ENCODE measurements at regions not wholly inside any gene's neighbourhood (a gene's known extent, or its start where the extent isn't known, plus 50 kb on each side); places are given as distances from the start of the nearest gene placed in this dataset.

DNA sequence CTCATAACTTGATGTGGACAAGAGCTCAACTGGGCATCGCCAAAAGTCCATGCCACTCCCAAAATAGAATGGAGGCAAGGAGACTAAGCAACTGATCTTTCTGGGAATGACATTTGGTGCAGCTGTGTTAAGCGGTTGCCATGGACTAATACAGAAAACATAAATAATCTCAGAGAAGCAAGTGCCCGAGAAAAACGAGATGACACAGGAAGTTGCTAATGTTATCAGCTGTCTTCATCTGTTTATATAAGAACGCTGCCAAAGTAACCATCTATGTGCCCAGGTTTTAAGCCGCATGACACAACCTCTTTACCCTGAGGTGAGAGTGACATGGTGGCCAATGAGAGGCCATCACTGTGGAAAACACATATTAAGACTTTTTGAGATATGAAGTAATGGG lies 54.9 kb upstream of the SACS start:
- TF ChIP-seq POLR2AphosphoS5 (IDR thresholded peaks at IDR 0.05; ENCODE audit: low read depth) (no peak), ETS1 (IDR thresholded peaks at IDR 0.05) (no peak)
- no peaks in the 10 kb centered on the region for H3F3A ChIP-seq (replicated peaks; ENCODE audit: low read depth)
- H3K4me2 ChIP-seq, result no peak overlapping the region
- H3K36me3 Mint-ChIP-seq (ENCODE audit: low read depth), result no peaks in the 10 kb centered on the region; the same call in 2 of the 3 replicates
- H3K27ac Mint-ChIP-seq, result no peak overlapping the region
- H3K9me3 Mint-ChIP-seq, result peaks cover 13% of the 10 kb centered on the region
- no peak overlapping the region for H3K4me3 ChIP-seq
- no peaks in the 10 kb centered on the region for H3K4me1 ChIP-seq (ENCODE audit: insufficient read depth)
- H3K27me3 ChIP-seq (ENCODE audit: insufficient read depth), result no peaks in the 10 kb centered on the region
- DNase-seq (ENCODE audit: low spot score), result no peak
- H3K27me3 Mint-ChIP-seq (ENCODE audit: insufficient read depth, low read depth, poor library complexity), result peaks cover under 1% of the 10 kb centered on the region
- no peaks in the 10 kb centered on the region for H3K9me2 ChIP-seq (ENCODE audit: insufficient read depth)
- H3K4me1 Mint-ChIP-seq, result no peaks in the 10 kb centered on the region
- H3K4me3 Mint-ChIP-seq, result no peak overlapping the region
- no peaks in the 10 kb centered on the region; the same call in 1 of the 2 replicates for H3K36me3 ChIP-seq (ENCODE audit: insufficient read depth)
- no peak for ATAC-seq
- H2AFZ ChIP-seq, result no peak overlapping the region
- H3K79me2 ChIP-seq (replicated peaks; ENCODE audit: insufficient read depth), result no peaks in the 10 kb centered on the region
- H4K20me1 ChIP-seq (replicated peaks; ENCODE audit: insufficient read depth), result no peaks in the 10 kb centered on the region
- no peak overlapping the region for H3K27ac ChIP-seq (ENCODE audit: low read depth)

DNA sequence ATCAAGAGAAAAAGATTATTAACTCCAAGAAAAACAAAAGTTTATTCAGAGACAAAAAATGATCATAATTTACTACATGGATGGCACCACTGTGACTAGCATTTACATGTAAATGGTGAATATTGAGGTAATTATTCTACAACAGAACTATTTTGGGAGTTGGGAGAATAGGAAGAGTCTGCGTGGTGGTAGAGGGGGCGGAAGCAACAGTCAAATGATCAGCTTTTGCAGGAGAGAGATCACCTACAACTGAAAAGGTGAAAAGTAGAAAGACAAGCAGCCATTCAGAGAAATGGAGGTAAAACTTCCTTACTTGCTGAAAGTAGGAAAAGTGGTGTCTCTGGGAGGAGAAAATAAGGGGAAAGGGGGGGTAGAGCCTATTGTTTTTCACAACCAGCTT lies 62.8 kb upstream of the SACS start:
- H3K9me3 Mint-ChIP-seq, result no peaks in the 10 kb centered on the region; the same call in 2 of the 3 replicates
- Histone ChIP-seq H3K36me3 (ENCODE audit: insufficient read depth) (no peaks in the 10 kb centered on the region; the same call in 1 of the 2 replicates), H3K4me3 (no peak overlapping the region), H3K4me1 (ENCODE audit: insufficient read depth) (peaks cover 20% of the 10 kb centered on the region), H4K20me1 (replicated peaks; ENCODE audit: insufficient read depth) (no peaks in the 10 kb centered on the region), H3K9me2 (ENCODE audit: insufficient read depth) (peaks cover 6% of the 10 kb centered on the region; the same call in 1 of the 2 replicates), H3K27me3 (ENCODE audit: insufficient read depth) (no peaks in the 10 kb centered on the region), H3K4me2 (peak overlapping the region; percentile 56), H2AFZ (peak overlapping the region; percentile 58), H3F3A (replicated peaks; ENCODE audit: low read depth) (no peaks in the 10 kb centered on the region), H3K27ac (ENCODE audit: low read depth) (no peak overlapping the region), H3K79me2 (replicated peaks; ENCODE audit: insufficient read depth) (no peaks in the 10 kb centered on the region)
- H3K4me1 Mint-ChIP-seq, result peaks cover 11% of the 10 kb centered on the region
- H3K27me3 Mint-ChIP-seq (ENCODE audit: insufficient read depth, low read depth, poor library complexity), result peaks cover 5% of the 10 kb centered on the region
- ATAC-seq, result no peak
- H3K27ac Mint-ChIP-seq, result peak overlapping the region; percentile 79
- no peak for DNase-seq (ENCODE audit: low spot score)
- peak overlapping the region; percentile 4; the same call in 1 of the 3 replicates for H3K4me3 Mint-ChIP-seq
- TF ChIP-seq POLR2AphosphoS5 (IDR thresholded peaks at IDR 0.05; ENCODE audit: low read depth) (no peak), CREB1 (CRISPR knock-in tag; IDR thresholded peaks at IDR 0.05; ENCODE audit: low read depth) (no peak), EZH2phosphoT487 (IDR thresholded peaks at IDR 0.05; ENCODE audit: unreplicated experiment) (no peak), NANOG (IDR thresholded peaks at IDR 0.05; ENCODE audit: borderline replicate concordance) (no peak), CTCF (conservative IDR thresholded peaks at IDR 0.05; ENCODE audit: low read depth in 2 of 2) (no peak)
- peaks cover 5% of the 10 kb centered on the region; the same call in 2 of the 3 replicates for H3K36me3 Mint-ChIP-seq (ENCODE audit: low read depth)

GRCh38 chr13:23497191-23497590 lies 63.7 kb upstream of the SACS start:
- H3K4me3 Mint-ChIP-seq, result no peak overlapping the region
- Histone ChIP-seq H3K79me2 (replicated peaks; ENCODE audit: insufficient read depth) (no peaks in the 10 kb centered on the region), H3K4me2 (no peak overlapping the region), H3K27ac (ENCODE audit: low read depth) (no peak overlapping the region), H2AFZ (peak overlapping the region; percentile 40; the same call in 1 of the 2 replicates), H3F3A (replicated peaks; ENCODE audit: low read depth) (no peaks in the 10 kb centered on the region), H3K36me3 (ENCODE audit: insufficient read depth) (no peaks in the 10 kb centered on the region; the same call in 1 of the 2 replicates), H3K4me3 (no peak overlapping the region), H4K20me1 (replicated peaks; ENCODE audit: insufficient read depth) (no peaks in the 10 kb centered on the region), H3K9me2 (ENCODE audit: insufficient read depth) (peaks cover 6% of the 10 kb centered on the region; the same call in 1 of the 2 replicates), H3K27me3 (ENCODE audit: insufficient read depth) (no peaks in the 10 kb centered on the region), H3K4me1 (ENCODE audit: insufficient read depth) (peaks cover 20% of the 10 kb centered on the region)
- H3K9me3 Mint-ChIP-seq, result no peaks in the 10 kb centered on the region; the same call in 2 of the 3 replicates
- ATAC-seq (no peak), DNase-seq (ENCODE audit: low spot score) (no peak)
- H3K27me3 Mint-ChIP-seq (ENCODE audit: insufficient read depth, low read depth, poor library complexity), result peaks cover 5% of the 10 kb centered on the region
- peaks cover 11% of the 10 kb centered on the region for H3K4me1 Mint-ChIP-seq
- no peak overlapping the region for H3K27ac Mint-ChIP-seq
- H3K36me3 Mint-ChIP-seq (ENCODE audit: low read depth), result peaks cover 5% of the 10 kb centered on the region; the same call in 2 of the 3 replicates
- no peak for TF ChIP-seq REST (IDR thresholded peaks at IDR 0.05; ENCODE audit: unreplicated experiment)
- no peak for TF ChIP-seq ETS1 (IDR thresholded peaks at IDR 0.05)
- no peak for TF ChIP-seq ZNF114 (CRISPR knock-in tag; IDR thresholded peaks at IDR 0.05)
- no peak for TF ChIP-seq POLR2AphosphoS5 (IDR thresholded peaks at IDR 0.05; ENCODE audit: low read depth)

Measured in GM23338 (cell line).